Activated CD8-positive, alpha-beta memory T cell treated with anti-CD3 and anti-CD28 coated beads, Interleukin-2, amount 50 U/mL, for 4 hours (primary cell): ENCODE measurements at regions not wholly inside any gene's neighbourhood (a gene's known extent, or its start where the extent isn't known, plus 50 kb on each side); places are given as distances from the start of the nearest gene placed in this dataset.

ENCODE experiments used
- DNase-seq: peaks from one replicate; pipeline ENCODE4 v3.0.0-alpha.2; 2020

- DNase-seq = no peak
Observed at GRCh38 chr12:125919856-125920470, 854.7 kb downstream of the AACS start.

GRCh38 chr12:125922330-125922729, 857.1 kb downstream of the AACS start:
- no peak for DNase-seq

GRCh38 chr12:125936502-125936901, 871.3 kb downstream of the AACS start:
- no peak for DNase-seq

- DNase-seq = no peak
Observed at GRCh38 chr12:125944446-125944845, 879.2 kb downstream of the AACS start.

- no peak for DNase-seq
Observed at GRCh38 chr12:125949471-125949870, 884.2 kb downstream of the AACS start.

GRCh38 chr12:125954362-125954761, 889.1 kb downstream of the AACS start:
- no peak for DNase-seq

GRCh38 chr12:125956186-125956585, 891.0 kb downstream of the AACS start:
- no peak for DNase-seq

GRCh38 chr12:125966641-125967040, 901.4 kb downstream of the AACS start:
- no peak for DNase-seq

- DNase-seq = no peak
Observed at GRCh38 chr12:125968413-125968812, 903.2 kb downstream of the AACS start.

- DNase-seq = no peak
Observed at GRCh38 chr12:125971981-125972380, 906.7 kb downstream of the AACS start.

- DNase-seq = no peak
Observed at GRCh38 chr12:125978286-125978685, 913.1 kb downstream of the AACS start.

- no peak for DNase-seq
Observed at GRCh38 chr12:125981610-125982253, 916.5 kb downstream of the AACS start.

- no peak for DNase-seq
Observed at GRCh38 chr12:125983094-125983783, 918.0 kb downstream of the AACS start.

- DNase-seq = no peak
Observed at GRCh38 chr12:125983784-125984500, 918.7 kb downstream of the AACS start.

- DNase-seq = no peak
Observed at GRCh38 chr12:125988545-125988944, 923.3 kb downstream of the AACS start.

GRCh38 chr12:125989696-125990095, 924.5 kb downstream of the AACS start:
- no peak for DNase-seq

GRCh38 chr12:125996443-125996842, 931.2 kb downstream of the AACS start:
- DNase-seq = no peak

GRCh38 chr12:125999628-126000027, 934.4 kb downstream of the AACS start:
- DNase-seq = no peak

- no peak for DNase-seq
Observed at GRCh38 chr12:126019385-126019784, 954.1 kb downstream of the AACS start.

- no peak for DNase-seq
Observed at GRCh38 chr12:126021675-126022074, 956.4 kb downstream of the AACS start.

GRCh38 chr12:126027825-126028224, 962.6 kb downstream of the AACS start:
- no peak for DNase-seq

GRCh38 chr12:126030573-126030972, 965.3 kb downstream of the AACS start:
- no peak for DNase-seq

GRCh38 chr12:126033751-126034150, 968.5 kb downstream of the AACS start:
- DNase-seq = no peak

GRCh38 chr12:126036348-126036747, 971.1 kb downstream of the AACS start:
- no peak for DNase-seq
